Natural killer cell (primary cell): ENCODE measurements at regions not wholly inside any gene's neighbourhood (a gene's known extent, or its start where the extent isn't known, plus 50 kb on each side); places are given as distances from the start of the nearest gene placed in this dataset.

Experiments
- ATAC-seq, 3 donors: fragments of 150-1000 bp in 2 of 3; fragments of 200-7000 bp in 1 of 3; cut with Tn5 transposase; 1 replicate in 1 of 3; 2 replicates in 2 of 3; pipeline ENCODE4 v1.10.0; 2021; ENCODE audit warnings: mild to moderate bottlenecking in 2 of 3, moderate library complexity in 2 of 3
- DNase-seq, 2 donors: peaks; one replicate each; pipeline versions ENCODE4 v3.0.0 to v3.0.0-alpha.2; 2013 to 2021; ENCODE audit warnings: mixed read lengths in 1 of 2
- H3K27ac ChIP-seq: one replicate; pipeline ENCODE4 v1.5.1; 2013; ENCODE audit warnings: mild to moderate bottlenecking, low read length
- H3K27me3 ChIP-seq: one replicate; pipeline ENCODE4 v1.6.1; 2013; ENCODE audit warnings: low read length; ENCODE audit not compliant: control insufficient read depth, insufficient read depth
- H3K36me3 ChIP-seq: one replicate; pipeline ENCODE4 v1.6.1; 2013; ENCODE audit warnings: low read length; ENCODE audit not compliant: control insufficient read depth, insufficient read depth
- H3K4me1 ChIP-seq: one replicate; pipeline ENCODE4 v1.6.1; 2013; ENCODE audit warnings: low read length; ENCODE audit not compliant: control insufficient read depth, insufficient read depth
- H3K4me3 ChIP-seq: one replicate; pipeline ENCODE4 v1.5.1; 2013; ENCODE audit warnings: low read length
- H3K9me3 ChIP-seq: one replicate; pipeline ENCODE4 v1.6.1; 2013; ENCODE audit warnings: low read length; ENCODE audit not compliant: control insufficient read depth, insufficient read depth
- H3K27ac Mint-ChIP-seq, 2 donors: one replicate each; pipeline ENCODE4 v1.8.0; 2022; ENCODE audit warnings: mild to moderate bottlenecking in 2 of 2, mixed read lengths in 2 of 2, moderate library complexity in 1 of 2
- H3K27me3 Mint-ChIP-seq, 2 donors: one replicate each; pipeline ENCODE4 v1.8.0; 2022; ENCODE audit warnings: low read depth in 2 of 2, mixed read lengths in 2 of 2
- H3K36me3 Mint-ChIP-seq: one replicate; pipeline ENCODE4 v1.8.0; 2022; ENCODE audit warnings: mixed read lengths
- H3K4me1 Mint-ChIP-seq, 2 donors: one replicate each; pipeline ENCODE4 v1.8.0; 2022; ENCODE audit warnings: mixed read lengths in 2 of 2
- H3K4me3 Mint-ChIP-seq: one replicate; pipeline ENCODE4 v1.8.0; 2022; ENCODE audit warnings: mild to moderate bottlenecking, moderate library complexity, mixed read lengths
- H3K9me3 Mint-ChIP-seq, 2 donors: one replicate each; pipeline ENCODE4 v1.8.0; 2022; ENCODE audit warnings: mixed read lengths in 2 of 2
- CTCF ChIP-seq: fragments of 200-600 bp; IDR thresholded peaks from one replicate; pipeline ENCODE4 v1.8.0; 2022; ENCODE audit warnings: antibody characterized with exemption
- WGBS: methylation state at CpG from one replicate; pipeline ENCODE4 v1.1.7; 2013; ENCODE audit warnings: missing lambda C conversion rate; ENCODE audit not compliant: insufficient coverage; 5-methylcytosine and 5-hydroxymethylcytosine counted together
- intact Hi-C: fragments of 100-400 bp; cut with micrococcal nuclease; formaldehyde crosslinking; loops from one replicate; pipeline ENCODE4 v1.14.2; 2022

- H3K36me3 Mint-ChIP-seq = no peaks in the 10 kb centered on the region
- WGBS = 93% methylated on average over 7 of the region's 7 CpGs
- no peaks in the 10 kb centered on the region for H3K9me3 Mint-ChIP-seq
- no peak overlapping the region for H3K27ac ChIP-seq
- no peak overlapping the region for H3K4me3 Mint-ChIP-seq
- peaks cover 6 to 13% of the 10 kb centered on the region in 2 donors for H3K27me3 Mint-ChIP-seq
- H3K4me3 ChIP-seq = no peak overlapping the region
- DNase-seq (no peak), ATAC-seq (no peak)
- no peaks in the 10 kb centered on the region for H3K4me1 Mint-ChIP-seq
- intact Hi-C loops = no loop called here
- no peaks in the 10 kb centered on the region for H3K9me3 ChIP-seq
- no peaks in the 10 kb centered on the region for H3K4me1 ChIP-seq
- no peak for TF ChIP-seq CTCF
- no peaks in the 10 kb centered on the region for H3K36me3 ChIP-seq
- H3K27ac Mint-ChIP-seq = no peak overlapping the region
- H3K27me3 ChIP-seq = no peaks in the 10 kb centered on the region
Measured at GRCh38 chr1:222370913-222371675, 176.8 kb downstream of the HHIPL2 start.

- DNase-seq = no peak
Measured at GRCh38 chr1:222370081-222370912, 177.6 kb downstream of the HHIPL2 start.

GRCh38 chr1:222369148-222369547, 178.8 kb downstream of the HHIPL2 start:
- no peaks in the 10 kb centered on the region for H3K36me3 ChIP-seq
- WGBS = 93% methylated on average over 12 of the region's 12 CpGs
- no peak for ATAC-seq

More at GRCh38 chr1:222370081-222370912, 177.6 kb downstream of the HHIPL2 start:
- no peaks in the 10 kb centered on the region for H3K4me1 Mint-ChIP-seq
- no peaks in the 10 kb centered on the region for H3K4me1 ChIP-seq
- no peak overlapping the region for H3K27ac ChIP-seq
- no peak overlapping the region for H3K4me3 Mint-ChIP-seq
- H3K4me3 ChIP-seq = no peak overlapping the region
- H3K27me3 ChIP-seq = no peaks in the 10 kb centered on the region
- H3K36me3 Mint-ChIP-seq = no peaks in the 10 kb centered on the region
- intact Hi-C loops = no loop called here
- no peaks in the 10 kb centered on the region for H3K9me3 Mint-ChIP-seq
- no peak overlapping the region for H3K27ac Mint-ChIP-seq
- H3K27me3 Mint-ChIP-seq = peaks cover 6 to 13% of the 10 kb centered on the region in 2 donors
- no peak for TF ChIP-seq CTCF
- H3K36me3 ChIP-seq = no peaks in the 10 kb centered on the region
- H3K9me3 ChIP-seq = no peaks in the 10 kb centered on the region
- WGBS = 94% methylated on average over 10 of the region's 10 CpGs
- ATAC-seq = no peak

More at GRCh38 chr1:222369148-222369547, 178.8 kb downstream of the HHIPL2 start:
- Mint-ChIP-seq H3K4me1 (no peaks in the 10 kb centered on the region), H3K9me3 (no peaks in the 10 kb centered on the region), H3K27me3 (peaks cover 6 to 13% of the 10 kb centered on the region in 2 donors), H3K36me3 (no peaks in the 10 kb centered on the region), H3K4me3 (no peak overlapping the region), H3K27ac (no peak overlapping the region)
- no peak for DNase-seq
- H3K27ac ChIP-seq = no peak overlapping the region
- no peak overlapping the region for H3K4me3 ChIP-seq
- no peaks in the 10 kb centered on the region for H3K27me3 ChIP-seq
- H3K9me3 ChIP-seq = no peaks in the 10 kb centered on the region
- intact Hi-C loops = no loop called here
- no peak for TF ChIP-seq CTCF
- H3K4me1 ChIP-seq = no peaks in the 10 kb centered on the region
